ENCODE measurements at regions not wholly inside any gene's neighbourhood (a gene's known extent, or its start where the extent isn't known, plus 50 kb on each side); places are given as distances from the start of the nearest gene placed in this dataset.
A peak's percentile ranks its signal among the peaks of the same experiment; 100 is the strongest.

GRCh38 chr2:816278-816677 lies 134.4 kb upstream of the SNTG2 start:
- no peak overlapping the region for H2BK120ac ChIP-seq (ENCODE audit: low read depth, low read length, poor library complexity, severe bottlenecking)
- Mint-ChIP-seq H3K4me1 (peaks cover 3 to 6% of the 10 kb centered on the region in 2 experiments; a peak in 3 of 4 replicates), H3K27ac (no peak overlapping the region), H3K36me3 (ENCODE audit: insufficient read depth in 1 of 3, low read depth in 3 of 3) (peaks cover 0 to 2% (median 0%) of the 10 kb centered on the region in 3 experiments; a peak in 1 of 7 replicates), H3K4me3 (no peak overlapping the region), H3K27me3 (ENCODE audit: low read depth) (peaks cover 10% of the 10 kb centered on the region), H3K9me3 (peaks cover 0 to 4% of the 10 kb centered on the region in 2 experiments; a peak in 1 of 5 replicates)
- H3K56ac ChIP-seq (ENCODE audit: insufficient read length, low read depth, low read length) = no peak overlapping the region
- no peak overlapping the region for H2BK12ac ChIP-seq (ENCODE audit: insufficient read length, low read depth, low read length)
- H3K79me2 ChIP-seq (ENCODE audit: insufficient read depth, low read length) = no peaks in the 10 kb centered on the region
- no CpG with 5 or more reads among the region's 5 CpGs for WGBS (ENCODE audit: extremely low coverage, insufficient read length, low lambda C conversion rate)
- no peak overlapping the region for H2BK15ac ChIP-seq (ENCODE audit: low read depth, low read length)
- H3K18ac ChIP-seq (ENCODE audit: insufficient read length, low read depth, low read length) = no peak overlapping the region
- no peaks in the 10 kb centered on the region for H3K9me3 ChIP-seq (ENCODE audit: control insufficient read depth, low read depth, low read length)
- TF ChIP-seq, protein P1, sequence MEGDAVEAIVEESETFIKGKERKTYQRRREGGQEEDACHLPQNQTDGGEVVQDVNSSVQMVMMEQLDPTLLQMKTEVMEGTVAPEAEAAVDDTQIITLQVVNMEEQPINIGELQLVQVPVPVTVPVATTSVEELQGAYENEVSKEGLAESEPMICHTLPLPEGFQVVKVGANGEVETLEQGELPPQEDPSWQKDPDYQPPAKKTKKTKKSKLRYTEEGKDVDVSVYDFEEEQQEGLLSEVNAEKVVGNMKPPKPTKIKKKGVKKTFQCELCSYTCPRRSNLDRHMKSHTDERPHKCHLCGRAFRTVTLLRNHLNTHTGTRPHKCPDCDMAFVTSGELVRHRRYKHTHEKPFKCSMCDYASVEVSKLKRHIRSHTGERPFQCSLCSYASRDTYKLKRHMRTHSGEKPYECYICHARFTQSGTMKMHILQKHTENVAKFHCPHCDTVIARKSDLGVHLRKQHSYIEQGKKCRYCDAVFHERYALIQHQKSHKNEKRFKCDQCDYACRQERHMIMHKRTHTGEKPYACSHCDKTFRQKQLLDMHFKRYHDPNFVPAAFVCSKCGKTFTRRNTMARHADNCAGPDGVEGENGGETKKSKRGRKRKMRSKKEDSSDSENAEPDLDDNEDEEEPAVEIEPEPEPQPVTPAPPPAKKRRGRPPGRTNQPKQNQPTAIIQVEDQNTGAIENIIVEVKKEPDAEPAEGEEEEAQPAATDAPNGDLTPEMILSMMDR (conservative IDR thresholded peaks at IDR 0.05) = no peak
- H3K27me3 ChIP-seq (ENCODE audit: insufficient read depth, low read length) = no peaks in the 10 kb centered on the region
- H3K79me1 ChIP-seq (ENCODE audit: insufficient read depth, low read depth, low read length, poor library complexity, severe bottlenecking) = no peaks in the 10 kb centered on the region
- H2AFZ ChIP-seq (ENCODE audit: low read length) = no peak overlapping the region
- no peak overlapping the region for H3K27ac ChIP-seq (ENCODE audit: insufficient read length, low read depth, low read length)
- H2BK5ac ChIP-seq (ENCODE audit: insufficient read length, low read length) = no peak overlapping the region
- H3K4me2 ChIP-seq (ENCODE audit: insufficient read depth, insufficient read length, low read length) = no peak overlapping the region
- H3K4me1 ChIP-seq (ENCODE audit: insufficient read depth, low read length) = no peaks in the 10 kb centered on the region
- no peaks in the 10 kb centered on the region for H4K20me1 ChIP-seq (ENCODE audit: control insufficient read depth, insufficient read depth, insufficient read length)
- H3T11ph ChIP-seq (ENCODE audit: low read length) = no peak overlapping the region
- H2AK5ac ChIP-seq (ENCODE audit: insufficient read length, low read length) = no peak overlapping the region
- peak; percentile 20 for DNase-seq
- no peak overlapping the region for H3K23ac ChIP-seq (ENCODE audit: insufficient read length, low read depth, low read length)
- H2BK20ac ChIP-seq (ENCODE audit: low read depth, low read length, poor library complexity, severe bottlenecking) = no peak overlapping the region
- H3K23me2 ChIP-seq (ENCODE audit: insufficient read length, low read depth, low read length, poor library complexity, severe bottlenecking) = no peaks in the 10 kb centered on the region
- no peak overlapping the region for H4K5ac ChIP-seq (ENCODE audit: insufficient read length, low read depth, low read length)
- H3K14ac ChIP-seq (ENCODE audit: insufficient read depth, low read length) = no peak overlapping the region
- no peak overlapping the region for H4K91ac ChIP-seq (ENCODE audit: insufficient read length, low read depth, low read length)
- H4K8ac ChIP-seq (replicated peaks; ENCODE audit: insufficient read length, low read depth, low read length) = no peak overlapping the region
- H3K9ac ChIP-seq (ENCODE audit: extremely low read depth, insufficient read length, low read length) = no peak overlapping the region
- H3K4ac ChIP-seq (ENCODE audit: low read depth, low read length) = no peak overlapping the region

Measured in H9 (cell line).